ENCODE measurements at regions not wholly inside any gene's neighbourhood (a gene's known extent, or its start where the extent isn't known, plus 50 kb on each side); places are given as distances from the start of the nearest gene placed in this dataset.

GRCh38 chr7:113622796-113623195 is 296.0 kb downstream of the PPP1R3A start:
- no peaks in the 10 kb centered on the region for H3K36me3 ChIP-seq (replicated peaks in 1 of 2; ENCODE audit: control insufficient read depth in 1 of 2, insufficient read depth in 2 of 2, low read length in 1 of 2)
- TF ChIP-seq CTCF (IDR thresholded peaks at IDR 0.05): no peak
- no peak for TF ChIP-seq FOXJ3 (CRISPR knock-in tag; IDR thresholded peaks at IDR 0.05)
- TF ChIP-seq TAF1 (IDR thresholded peaks at IDR 0.05; ENCODE audit: borderline replicate concordance, low read depth, low read length): no peak
- no peak for TF ChIP-seq USF1 (IDR thresholded peaks at IDR 0.05; ENCODE audit: borderline replicate concordance, low read depth)
- no peak for TF ChIP-seq EZH2phosphoT487 (IDR thresholded peaks at IDR 0.05; ENCODE audit: borderline replicate concordance, low read depth)
- TF ChIP-seq SIN3A (IDR thresholded peaks at IDR 0.05; ENCODE audit: borderline replicate concordance, low read depth, low read length): no peak
- TF ChIP-seq RCOR1 (IDR thresholded peaks at IDR 0.05; ENCODE audit: low read length): no peak
- TF ChIP-seq USF2 (IDR thresholded peaks at IDR 0.05; ENCODE audit: borderline replicate concordance, low read depth, low read length): no peak
- no peak for TF ChIP-seq RFX5 (IDR thresholded peaks at IDR 0.05; ENCODE audit: low read length)
- TF ChIP-seq JUND (IDR thresholded peaks at IDR 0.05): no peak
- TF ChIP-seq MEF2A (IDR thresholded peaks at IDR 0.05; ENCODE audit: borderline replicate concordance, low read depth): no peak
- TF ChIP-seq TCF12 (IDR thresholded peaks at IDR 0.05): no peak
- TF ChIP-seq NRF1 (IDR thresholded peaks at IDR 0.05; ENCODE audit: low read depth, low read length): no peak
- no peak for TF ChIP-seq FOSL2 (IDR thresholded peaks at IDR 0.05; ENCODE audit: borderline replicate concordance, low read depth)
- no peak for TF ChIP-seq CHD2 (IDR thresholded peaks at IDR 0.05; ENCODE audit: low read length, partially characterized antibody)
- TF ChIP-seq YY1 (IDR thresholded peaks at IDR 0.05; ENCODE audit: low read depth): no peak
- no peak for TF ChIP-seq FOXM1 (IDR thresholded peaks at IDR 0.05; ENCODE audit: low read depth)
- TF ChIP-seq REST (IDR thresholded peaks at IDR 0.05; ENCODE audit: low read depth, low read length): no peak
- no peak for TF ChIP-seq POLR2AphosphoS5 (IDR thresholded peaks at IDR 0.05; ENCODE audit: low read depth, low read length)
- no peak overlapping the region for H2AFZ ChIP-seq (ENCODE audit: low read depth)
- WGBS (ENCODE audit: low lambda C conversion rate): 0% methylated on average over 1 of the region's 1 CpG
- H3K9me2 ChIP-seq: no peaks in the 10 kb centered on the region
- CTCF ChIA-PET: interaction anchor here (0.6 to 1.3 kb wide), 2 partner anchors 14 to 1786 kb away, joined by 3 to 4 read pairs; no protein-coding TSS in a partner anchor
- H3K4me1 ChIP-seq (ENCODE audit: control insufficient read depth in 1 of 2, insufficient read depth in 2 of 2, low read depth in 1 of 2, low read length in 1 of 2): no peaks in the 10 kb centered on the region
- no peak for DNase-seq
- no peaks in the 10 kb centered on the region for H3F3A ChIP-seq (replicated peaks; ENCODE audit: insufficient read depth)
- no peak overlapping the region for H3K4me3 ChIP-seq (ENCODE audit: low read depth in 2 of 2, low read length in 1 of 2)
- POLR2A ChIA-PET: no interaction called here
- no peaks in the 10 kb centered on the region for H3K27me3 ChIP-seq (ENCODE audit: insufficient read depth)
- H4K20me1 ChIP-seq (ENCODE audit: insufficient read depth): no peaks in the 10 kb centered on the region
- no peaks in the 10 kb centered on the region for H3K79me2 ChIP-seq (ENCODE audit: insufficient read depth)
- peaks cover 20% of the 10 kb centered on the region for H3K9me3 ChIP-seq
- H3K4me2 ChIP-seq: no peak overlapping the region
- no peak overlapping the region for H3K27ac ChIP-seq (ENCODE audit: low read depth in 2 of 2, low read length in 1 of 2)
- no peak overlapping the region for H3K9ac ChIP-seq
